OCI-LY7 (cell line): ENCODE measurements at regions not wholly inside any gene's neighbourhood (a gene's known extent, or its start where the extent isn't known, plus 50 kb on each side); places are given as distances from the start of the nearest gene placed in this dataset.
A peak's percentile ranks its signal among the peaks of the same experiment; 100 is the strongest.

ENCODE experiments used
- BruUV-seq: library from RNA; stranded (reverse); fragments of 400-500 nt; replicated peaks from 2 replicates; lab custom pipeline; 2021; lab: Mats Ljungman, UMichigan
- CTCF ChIA-PET: fragments of 300-600 bp; sonication (Branson Sonifier 250); formaldehyde crosslinking; loops from one replicate; lab custom pipeline; 2022; ENCODE audit warnings: antibody characterized with exemption; ENCODE audit not compliant: unreplicated experiment; lab: Charles Lee
- POLR2A ChIA-PET: fragments of 300-600 bp; sonication (Branson Sonifier 250); formaldehyde crosslinking; loops from one replicate; lab custom pipeline; 2022; ENCODE audit warnings: antibody characterized with exemption; lab: Charles Lee
- DNase-seq: peaks from one replicate; pipeline ENCODE4 v3.0.0-alpha.2; 2015; ENCODE audit warnings: low spot score
- H2AFZ ChIP-seq: fragments of 200-600 bp; sonication (generic), shearing (Covaris generic); 2 replicates; pipeline ENCODE4 v1.6.1; 2014; ENCODE audit warnings: mild to moderate bottlenecking, antibody characterized with exemption, low read length, moderate library complexity
- H3K27ac ChIP-seq: fragments of 200-600 bp; sonication (generic); 2 replicates; pipeline ENCODE4 v1.5.1; 2014; ENCODE audit warnings: mixed run types, low read depth, mild to moderate bottlenecking, moderate library complexity, low read length, inconsistent platforms; ENCODE audit not compliant: poor library complexity, severe bottlenecking
- H3K36me3 ChIP-seq: fragments of 200-600 bp; sonication (generic); 2 replicates; pipeline ENCODE4 v1.6.1; 2014; ENCODE audit warnings: mild to moderate bottlenecking, antibody characterized with exemption, low read length, moderate library complexity, mixed read lengths; ENCODE audit not compliant: insufficient read depth
- H3K4me1 ChIP-seq: fragments of 200-600 bp; sonication (generic); 2 replicates; pipeline ENCODE4 v1.5.1; 2014; ENCODE audit warnings: mild to moderate bottlenecking, low read length; ENCODE audit not compliant: insufficient read depth, poor library complexity, severe bottlenecking
- H3K4me2 ChIP-seq: fragments of 200-600 bp; sonication (generic); 2 replicates; pipeline ENCODE4 v1.6.1; 2014; ENCODE audit warnings: mild to moderate bottlenecking, low read length
- H3K4me3 ChIP-seq: fragments of 200-600 bp; sonication (generic); 2 replicates; pipeline ENCODE4 v1.5.1; 2014; ENCODE audit warnings: mild to moderate bottlenecking, low read depth, low read length; ENCODE audit not compliant: poor library complexity, severe bottlenecking
- H3K79me2 ChIP-seq: fragments of 200-600 bp; sonication (generic); 2 replicates; pipeline ENCODE4 v1.6.1; 2016; ENCODE audit warnings: low read depth, mild to moderate bottlenecking, low read length, moderate library complexity, mixed read lengths; ENCODE audit not compliant: insufficient read depth
- H3K9me2 ChIP-seq: fragments of 200-600 bp; sonication (generic); 2 replicates; pipeline ENCODE4 v1.6.1; 2016; ENCODE audit warnings: mild to moderate bottlenecking, low read length, mixed read lengths; ENCODE audit not compliant: insufficient read depth
- H3K9me3 ChIP-seq: fragments of 200-600 bp; sonication (generic); 2 replicates; pipeline ENCODE4 v1.6.1; 2014; ENCODE audit warnings: mild to moderate bottlenecking, mixed run types, low read length, mixed read lengths
- H4K20me1 ChIP-seq: fragments of 200-600 bp; sonication (generic); 2 replicates; pipeline ENCODE4 v1.6.1; 2014; ENCODE audit warnings: mild to moderate bottlenecking, antibody characterized with exemption, low read length, moderate library complexity, mixed read lengths; ENCODE audit not compliant: insufficient read depth
- CTCF ChIP-seq: fragments of 200-600 bp; sonication (generic); conservative IDR thresholded peaks from 2 replicates; pipeline ENCODE4 v1.5.1; 2014; ENCODE audit warnings: mild to moderate bottlenecking, antibody characterized with exemption, low read length, moderate library complexity, mixed read lengths
- EZH2phosphoT487 ChIP-seq: fragments of 200-600 bp; sonication (generic); IDR thresholded peaks from 2 replicates; pipeline ENCODE4 v1.6.1; 2018; ENCODE audit warnings: low read depth, borderline replicate concordance, mild to moderate bottlenecking, mixed run types, antibody characterized with exemption, low read length, moderate library complexity, mixed read lengths
- intact Hi-C: fragments of 100-400 bp; cut with micrococcal nuclease; formaldehyde crosslinking; loops from one replicate; pipeline ENCODE4 v1.10.0; 2022; ENCODE audit not compliant: unreplicated experiment

- Histone ChIP-seq H4K20me1 (no peaks in the 10 kb centered on the region), H3K79me2 (no peaks in the 10 kb centered on the region), H3K4me3 (no peak overlapping the region), H3K4me2 (no peak overlapping the region), H2AFZ (no peak overlapping the region), H3K36me3 (no peaks in the 10 kb centered on the region), H3K27ac (no peak overlapping the region), H3K4me1 (no peaks in the 10 kb centered on the region), H3K9me3 (no peaks in the 10 kb centered on the region), H3K9me2 (no peaks in the 10 kb centered on the region)
- no peak for TF ChIP-seq CTCF
- DNase-seq, result no peak
- intact Hi-C loops, result no loop called here
- ChIA-PET POLR2A (no interaction called here), CTCF (no interaction called here)
- no TSS peak for BruUV-seq
These were observed 355.2 kb downstream of the DCAF12L2 start for GRCh38 chrX:125810856-125811255.

- ChIA-PET POLR2A (no interaction called here), CTCF (no interaction called here)
- TF ChIP-seq EZH2phosphoT487 (no peak), CTCF (peak; percentile 32; the same call in 1 of the 2 replicates)
- Histone ChIP-seq H3K79me2 (no peaks in the 10 kb centered on the region), H4K20me1 (no peaks in the 10 kb centered on the region), H2AFZ (no peak overlapping the region), H3K9me3 (no peaks in the 10 kb centered on the region), H3K9me2 (no peaks in the 10 kb centered on the region), H3K27ac (no peak overlapping the region), H3K4me1 (no peaks in the 10 kb centered on the region), H3K4me2 (no peak overlapping the region), H3K36me3 (no peaks in the 10 kb centered on the region), H3K4me3 (no peak overlapping the region)
- DNase-seq, result no peak
- intact Hi-C loops, result no loop called here
- no TSS peak for BruUV-seq
These were observed 340.0 kb downstream of the DCAF12L2 start for GRCh38 chrX:125826080-125826479.

GRCh38 chrX:125826774-125827451, 339.2 kb downstream of the DCAF12L2 start:
- ChIA-PET CTCF (no interaction called here), POLR2A (no interaction called here)
- BruUV-seq, result no TSS peak
- Histone ChIP-seq H3K79me2 (no peaks in the 10 kb centered on the region), H3K36me3 (no peaks in the 10 kb centered on the region), H3K9me3 (no peaks in the 10 kb centered on the region), H3K4me3 (no peak overlapping the region), H3K4me1 (no peaks in the 10 kb centered on the region), H2AFZ (no peak overlapping the region), H3K4me2 (no peak overlapping the region), H4K20me1 (no peaks in the 10 kb centered on the region), H3K9me2 (no peaks in the 10 kb centered on the region), H3K27ac (no peak overlapping the region)
- intact Hi-C loops, result no loop called here
- TF ChIP-seq EZH2phosphoT487 (no peak), CTCF (no peak)
- DNase-seq, result no peak
